ENCODE measurements at regions not wholly inside any gene's neighbourhood (a gene's known extent, or its start where the extent isn't known, plus 50 kb on each side); places are given as distances from the start of the nearest gene placed in this dataset.

DNA sequence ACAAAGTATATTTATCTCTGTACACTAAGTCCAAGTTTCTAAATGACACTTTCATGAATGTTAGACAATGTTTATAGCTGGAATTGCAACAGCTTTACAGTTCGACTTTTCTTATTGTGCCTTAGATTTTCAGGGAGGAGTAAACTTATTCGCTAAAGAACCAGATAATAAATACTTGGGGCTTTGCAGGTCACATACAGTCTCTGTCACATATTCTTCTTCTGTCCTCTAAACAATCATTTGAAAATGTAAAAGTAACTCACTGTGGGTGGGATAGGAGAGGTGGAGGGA is 132.6 kb downstream of the SPRY1 start:
- no peaks in the 10 kb centered on the region for H3K9me3 ChIP-seq (ENCODE audit: control insufficient read depth, insufficient read depth, low read depth, low read length)
- H3K9ac ChIP-seq (ENCODE audit: insufficient read depth, low read length), result no peak overlapping the region
- H3K4me1 ChIP-seq (ENCODE audit: control insufficient read depth, extremely low read depth, insufficient read depth, low read length), result no peaks in the 10 kb centered on the region
- no peaks in the 10 kb centered on the region for H3K27me3 ChIP-seq (ENCODE audit: control insufficient read depth, insufficient read depth, low read length)
- no peak overlapping the region for H2AFZ ChIP-seq (ENCODE audit: low read length)
- no peak overlapping the region for H3K4me3 ChIP-seq (replicated peaks in 1 of 4; ENCODE audit: control extremely low read depth in 1 of 4, insufficient read depth in 1 of 4, low read depth in 3 of 4, low read length in 4 of 4)
- no peaks in the 10 kb centered on the region for H4K20me1 ChIP-seq (ENCODE audit: control insufficient read depth, extremely low read depth, insufficient read depth, low read length)
- no peaks in the 10 kb centered on the region for H3K36me3 ChIP-seq (ENCODE audit: control insufficient read depth, insufficient read depth, low read length)
- H3K27ac ChIP-seq (ENCODE audit: insufficient read depth, low read length), result no peak overlapping the region
- no peaks in the 10 kb centered on the region for H3K79me2 ChIP-seq (ENCODE audit: control insufficient read depth, insufficient read depth, low read length)
- H3K4me2 ChIP-seq (ENCODE audit: extremely low read depth, insufficient read depth, low read length), result no peak overlapping the region
- DNase-seq (ENCODE audit: low read depth in 2 of 2), result no peak
- TF ChIP-seq EZH2 (IDR thresholded peaks at IDR 0.05; ENCODE audit: low read length, missing control alignments), result no peak
- TF ChIP-seq, protein P1, sequence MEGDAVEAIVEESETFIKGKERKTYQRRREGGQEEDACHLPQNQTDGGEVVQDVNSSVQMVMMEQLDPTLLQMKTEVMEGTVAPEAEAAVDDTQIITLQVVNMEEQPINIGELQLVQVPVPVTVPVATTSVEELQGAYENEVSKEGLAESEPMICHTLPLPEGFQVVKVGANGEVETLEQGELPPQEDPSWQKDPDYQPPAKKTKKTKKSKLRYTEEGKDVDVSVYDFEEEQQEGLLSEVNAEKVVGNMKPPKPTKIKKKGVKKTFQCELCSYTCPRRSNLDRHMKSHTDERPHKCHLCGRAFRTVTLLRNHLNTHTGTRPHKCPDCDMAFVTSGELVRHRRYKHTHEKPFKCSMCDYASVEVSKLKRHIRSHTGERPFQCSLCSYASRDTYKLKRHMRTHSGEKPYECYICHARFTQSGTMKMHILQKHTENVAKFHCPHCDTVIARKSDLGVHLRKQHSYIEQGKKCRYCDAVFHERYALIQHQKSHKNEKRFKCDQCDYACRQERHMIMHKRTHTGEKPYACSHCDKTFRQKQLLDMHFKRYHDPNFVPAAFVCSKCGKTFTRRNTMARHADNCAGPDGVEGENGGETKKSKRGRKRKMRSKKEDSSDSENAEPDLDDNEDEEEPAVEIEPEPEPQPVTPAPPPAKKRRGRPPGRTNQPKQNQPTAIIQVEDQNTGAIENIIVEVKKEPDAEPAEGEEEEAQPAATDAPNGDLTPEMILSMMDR (conservative IDR thresholded peaks at IDR 0.05 in 1 of 2, IDR thresholded peaks at IDR 0.05 in 1 of 2; ENCODE audit: low read depth in 1 of 2, low read length in 2 of 2), result no peak

DNA sequence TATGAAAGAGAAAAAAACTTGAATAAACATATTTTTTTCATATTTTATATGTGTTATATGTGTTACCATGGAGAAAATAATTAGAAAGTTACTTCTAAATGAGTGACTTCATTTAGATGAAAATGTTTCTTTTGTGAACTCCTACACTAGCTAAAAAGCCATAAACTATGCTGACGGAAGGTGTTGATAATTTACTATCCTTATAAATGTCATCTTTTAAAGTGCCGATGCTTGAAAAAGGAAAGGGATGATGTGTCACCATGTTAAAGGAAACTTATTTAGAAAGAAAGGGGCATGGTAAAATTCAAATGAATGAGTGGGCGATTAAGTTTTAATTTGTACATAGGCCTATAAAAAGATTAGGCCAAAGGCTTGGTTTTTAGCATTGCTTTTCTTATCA is 133.8 kb downstream of the SPRY1 start:
- DNase-seq (ENCODE audit: low read depth in 2 of 2), result no peak
- H3K27me3 ChIP-seq (ENCODE audit: control insufficient read depth, insufficient read depth, low read length), result no peaks in the 10 kb centered on the region
- no peaks in the 10 kb centered on the region for H3K79me2 ChIP-seq (ENCODE audit: control insufficient read depth, insufficient read depth, low read length)
- no peaks in the 10 kb centered on the region for H3K36me3 ChIP-seq (ENCODE audit: control insufficient read depth, insufficient read depth, low read length)
- TF ChIP-seq, protein P1 (conservative IDR thresholded peaks at IDR 0.05 in 1 of 2, IDR thresholded peaks at IDR 0.05 in 1 of 2; ENCODE audit: low read depth in 1 of 2, low read length in 2 of 2), result no peak
- no peak for TF ChIP-seq EZH2 (IDR thresholded peaks at IDR 0.05; ENCODE audit: low read length, missing control alignments)
- no peaks in the 10 kb centered on the region for H4K20me1 ChIP-seq (ENCODE audit: control insufficient read depth, extremely low read depth, insufficient read depth, low read length)
- no peak overlapping the region for H3K9ac ChIP-seq (ENCODE audit: insufficient read depth, low read length)
- no peaks in the 10 kb centered on the region for H3K9me3 ChIP-seq (ENCODE audit: control insufficient read depth, insufficient read depth, low read depth, low read length)
- H3K27ac ChIP-seq (ENCODE audit: insufficient read depth, low read length), result no peak overlapping the region
- H3K4me2 ChIP-seq (ENCODE audit: extremely low read depth, insufficient read depth, low read length), result no peak overlapping the region
- H3K4me1 ChIP-seq (ENCODE audit: control insufficient read depth, extremely low read depth, insufficient read depth, low read length), result no peaks in the 10 kb centered on the region
- H2AFZ ChIP-seq (ENCODE audit: low read length), result no peak overlapping the region
- no peak overlapping the region for H3K4me3 ChIP-seq (replicated peaks in 1 of 4; ENCODE audit: control extremely low read depth in 1 of 4, insufficient read depth in 1 of 4, low read depth in 3 of 4, low read length in 4 of 4)

DNA sequence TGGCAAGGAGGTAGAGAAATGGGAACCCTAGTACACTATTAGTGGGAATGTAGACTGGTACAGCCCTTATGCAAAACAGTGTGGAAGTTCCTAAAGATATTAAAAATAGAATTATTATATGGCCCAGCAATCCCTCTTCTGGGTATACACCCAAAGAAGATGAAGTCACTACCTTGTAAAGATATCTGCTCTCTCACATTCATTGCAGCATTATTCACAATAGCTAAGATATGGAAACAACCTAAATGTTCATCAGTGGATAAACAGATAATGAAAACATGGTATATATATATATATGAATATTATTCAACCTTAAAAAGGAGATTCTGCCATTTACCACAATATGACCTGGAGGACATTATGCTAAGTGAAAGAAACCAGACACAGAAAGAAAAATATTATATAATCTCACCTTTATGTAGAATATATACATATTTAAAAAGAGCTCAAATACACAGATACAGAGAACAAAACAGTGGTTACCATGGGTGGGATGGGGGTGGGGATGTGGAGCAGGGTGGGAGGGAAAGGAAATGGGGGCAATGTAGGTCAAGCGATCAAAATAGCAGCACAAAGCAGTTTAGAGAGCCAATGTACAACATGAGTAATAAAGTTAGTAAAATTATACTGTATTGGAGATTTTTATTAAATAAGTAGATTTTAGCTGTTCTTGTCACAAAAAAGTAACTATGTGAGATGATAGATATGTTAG is 138.6 kb downstream of the SPRY1 start:
- no peaks in the 10 kb centered on the region for H3K4me1 ChIP-seq (ENCODE audit: control insufficient read depth, extremely low read depth, insufficient read depth, low read length)
- no peaks in the 10 kb centered on the region for H3K79me2 ChIP-seq (ENCODE audit: control insufficient read depth, insufficient read depth, low read length)
- H3K4me2 ChIP-seq (ENCODE audit: extremely low read depth, insufficient read depth, low read length), result no peak overlapping the region
- H3K27me3 ChIP-seq (ENCODE audit: control insufficient read depth, insufficient read depth, low read length), result no peaks in the 10 kb centered on the region
- no peaks in the 10 kb centered on the region for H3K36me3 ChIP-seq (ENCODE audit: control insufficient read depth, insufficient read depth, low read length)
- H3K9ac ChIP-seq (ENCODE audit: insufficient read depth, low read length), result no peak overlapping the region
- no peaks in the 10 kb centered on the region for H3K9me3 ChIP-seq (ENCODE audit: control insufficient read depth, insufficient read depth, low read depth, low read length)
- H3K4me3 ChIP-seq (replicated peaks in 1 of 4; ENCODE audit: control extremely low read depth in 1 of 4, insufficient read depth in 1 of 4, low read depth in 3 of 4, low read length in 4 of 4), result no peak overlapping the region
- no peak for DNase-seq (ENCODE audit: low read depth in 2 of 2)
- H3K27ac ChIP-seq (ENCODE audit: insufficient read depth, low read length), result no peak overlapping the region
- no peak for TF ChIP-seq EZH2 (IDR thresholded peaks at IDR 0.05; ENCODE audit: low read length, missing control alignments)
- TF ChIP-seq, protein P1 (conservative IDR thresholded peaks at IDR 0.05 in 1 of 2, IDR thresholded peaks at IDR 0.05 in 1 of 2; ENCODE audit: low read depth in 1 of 2, low read length in 2 of 2), result no peak
- H4K20me1 ChIP-seq (ENCODE audit: control insufficient read depth, extremely low read depth, insufficient read depth, low read length), result no peaks in the 10 kb centered on the region
- H2AFZ ChIP-seq (ENCODE audit: low read length), result no peak overlapping the region

Data from fibroblast of lung (primary cell).